EH (cell line): ENCODE measurements at regions not wholly inside any gene's neighbourhood (a gene's known extent, or its start where the extent isn't known, plus 50 kb on each side); places are given as distances from the start of the nearest gene placed in this dataset.

Source experiments
- DNase-seq: peaks from one replicate; pipeline ENCODE4 v3.0.0-alpha.2; 2015; ENCODE audit warnings: low read depth

- no peak for DNase-seq
Observed at GRCh38 chr3:73867524-73867923, 242.8 kb upstream of the PDZRN3 start.

DNA sequence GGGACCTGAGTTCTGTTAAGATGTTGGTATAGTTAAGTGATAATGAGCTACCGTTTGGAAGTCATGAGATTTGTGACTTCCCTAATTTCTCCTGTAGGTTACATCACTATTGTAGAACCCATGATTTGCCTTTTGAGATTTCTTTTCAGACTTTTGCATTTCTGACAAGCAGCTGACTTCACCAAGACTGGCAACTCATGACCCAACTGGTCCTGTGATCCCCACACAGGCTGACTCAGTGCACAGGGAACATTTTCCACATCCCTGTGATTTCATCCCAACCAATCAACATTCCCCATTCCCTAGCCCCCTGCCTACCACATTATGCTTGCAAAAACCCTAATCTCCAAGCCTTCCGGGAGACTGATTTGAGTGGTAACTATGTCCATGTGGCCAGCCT lies 242.1 kb upstream of the PDZRN3 start:
- DNase-seq, result no peak

DNA sequence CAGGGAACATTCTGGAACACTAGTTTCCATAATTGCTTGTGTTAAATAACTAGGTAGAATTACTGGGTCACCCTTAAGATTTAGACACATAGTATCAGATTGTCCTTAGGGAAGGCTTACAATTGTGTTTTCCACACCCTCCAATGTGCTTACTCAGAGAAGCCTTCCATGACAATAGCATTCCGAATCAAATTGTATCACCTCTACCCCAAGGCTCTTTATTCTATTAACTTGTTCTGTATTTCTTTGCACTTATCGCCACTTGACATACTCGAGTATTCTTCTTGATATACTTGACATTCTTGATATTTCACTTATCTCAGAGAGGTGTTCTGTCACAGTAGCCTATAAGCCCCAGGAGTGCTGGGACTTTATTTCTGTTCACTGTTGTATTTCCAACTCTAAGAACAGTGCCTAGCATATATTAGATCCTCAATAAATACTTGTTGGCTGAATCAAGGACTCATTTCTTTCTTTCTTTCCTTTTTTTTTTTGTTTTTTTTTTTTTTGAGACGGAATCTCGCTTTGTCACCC lies 238.9 kb upstream of the PDZRN3 start:
- no peak for DNase-seq

GRCh38 chr3:73855813-73856212 lies 231.1 kb upstream of the PDZRN3 start:
- no peak for DNase-seq

GRCh38 chr3:73848173-73848906 lies 223.6 kb upstream of the PDZRN3 start:
- DNase-seq, result peak; percentile 53

- DNase-seq, result no peak
Observed at GRCh38 chr3:73846951-73847350, 222.2 kb upstream of the PDZRN3 start.

GRCh38 chr3:73839032-73839431 lies 214.3 kb upstream of the PDZRN3 start:
- DNase-seq, result no peak

DNA sequence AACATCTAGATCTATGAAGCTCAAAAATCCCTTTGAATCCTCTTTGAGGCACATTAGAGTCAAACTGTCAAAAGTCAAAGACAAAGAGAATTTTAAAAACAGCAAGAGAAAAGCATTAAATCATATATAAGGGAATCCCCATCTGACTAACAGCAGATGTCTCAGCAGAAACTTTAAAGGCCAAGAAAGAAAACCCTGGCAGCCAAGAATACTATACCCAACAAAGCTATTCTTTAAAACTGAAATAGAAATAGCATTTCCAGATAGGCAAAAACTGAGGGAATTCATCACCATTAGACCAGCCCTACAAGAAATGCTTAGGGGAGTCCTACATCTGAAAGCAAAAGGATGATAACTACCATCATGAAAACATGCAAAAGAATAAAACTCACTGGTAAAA lies 211.2 kb upstream of the PDZRN3 start:
- DNase-seq, result no peak

DNA sequence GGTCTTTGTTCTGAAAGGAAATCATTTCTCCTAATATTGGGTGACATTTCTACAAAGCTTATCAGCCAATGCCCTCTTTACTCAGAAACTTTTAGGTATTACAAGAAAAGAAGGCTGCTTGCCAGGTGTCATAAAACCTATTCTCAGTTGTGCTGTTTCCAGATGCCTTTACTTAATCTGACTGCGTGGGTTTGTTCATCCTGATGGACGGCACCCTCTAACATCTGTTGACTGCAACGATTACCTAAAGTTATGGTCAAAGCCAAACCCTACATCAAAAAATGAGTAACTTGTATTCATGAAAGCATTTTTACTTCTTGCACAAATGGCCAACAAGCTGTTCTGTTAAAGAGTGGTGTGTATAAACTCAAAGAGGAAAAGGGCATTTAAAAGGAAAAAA lies 207.7 kb upstream of the PDZRN3 start:
- no peak for DNase-seq

DNA sequence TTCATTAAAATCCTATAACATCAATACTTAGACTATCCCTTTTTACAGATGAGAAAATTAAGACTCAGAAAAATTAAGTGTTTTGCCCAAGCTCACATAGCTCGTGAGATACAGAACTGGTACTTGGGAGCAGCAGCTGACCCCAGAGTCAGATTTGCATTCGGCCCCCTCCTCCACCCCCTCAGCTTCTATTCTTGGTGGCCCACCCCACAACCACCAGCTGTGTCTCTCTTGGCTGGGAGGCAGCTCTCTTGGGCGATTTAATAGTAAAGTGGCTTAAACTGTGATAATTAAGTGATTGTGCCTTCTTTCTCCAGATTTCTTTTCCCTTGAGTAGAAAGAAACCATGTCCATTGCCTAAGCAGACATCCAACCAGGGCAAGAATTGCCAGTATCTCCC lies 203.6 kb upstream of the PDZRN3 start:
- no peak for DNase-seq

DNA sequence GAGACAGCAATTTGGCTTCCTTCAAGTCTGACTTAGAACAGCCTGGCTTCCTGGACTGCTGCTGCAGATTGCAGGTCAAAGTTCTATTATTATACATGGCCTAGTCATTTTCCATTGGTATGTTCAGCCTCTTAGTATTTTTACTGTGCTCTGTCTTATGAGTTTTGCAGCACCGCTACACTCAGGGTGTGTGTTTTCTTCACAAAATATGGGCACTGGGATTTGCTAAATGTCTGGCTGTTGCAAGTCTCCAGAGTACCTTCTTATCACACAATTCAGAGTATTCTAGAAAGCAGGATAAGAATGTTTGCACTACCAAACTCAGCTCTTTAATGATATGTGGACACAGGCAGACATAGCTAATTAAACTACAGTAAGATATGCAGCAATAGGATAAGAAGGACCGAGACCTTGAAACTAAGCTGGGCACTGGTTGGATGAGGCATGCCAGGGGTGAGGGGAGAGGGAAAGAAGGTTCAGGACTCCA lies 203.0 kb upstream of the PDZRN3 start:
- DNase-seq, result no peak

DNA sequence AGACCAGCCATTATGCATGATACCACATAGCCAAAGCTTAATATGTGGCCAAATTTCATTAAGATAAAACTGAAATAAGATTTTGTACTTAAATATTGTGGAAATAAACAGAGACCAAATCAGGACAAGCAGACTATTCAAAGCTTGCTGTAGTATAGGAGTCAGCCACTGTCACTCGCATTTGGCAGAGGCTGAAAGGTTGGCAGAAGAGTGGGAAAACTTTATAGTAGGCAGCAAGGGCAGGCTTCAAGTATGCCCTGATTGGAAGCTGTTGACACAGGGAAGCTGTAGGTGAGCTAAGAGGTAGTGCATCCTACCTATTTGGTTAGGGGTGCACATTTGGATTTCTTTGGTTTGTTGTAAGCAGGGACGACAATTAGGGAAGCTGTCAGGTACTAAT lies 202.5 kb upstream of the PDZRN3 start:
- no peak for DNase-seq

DNA sequence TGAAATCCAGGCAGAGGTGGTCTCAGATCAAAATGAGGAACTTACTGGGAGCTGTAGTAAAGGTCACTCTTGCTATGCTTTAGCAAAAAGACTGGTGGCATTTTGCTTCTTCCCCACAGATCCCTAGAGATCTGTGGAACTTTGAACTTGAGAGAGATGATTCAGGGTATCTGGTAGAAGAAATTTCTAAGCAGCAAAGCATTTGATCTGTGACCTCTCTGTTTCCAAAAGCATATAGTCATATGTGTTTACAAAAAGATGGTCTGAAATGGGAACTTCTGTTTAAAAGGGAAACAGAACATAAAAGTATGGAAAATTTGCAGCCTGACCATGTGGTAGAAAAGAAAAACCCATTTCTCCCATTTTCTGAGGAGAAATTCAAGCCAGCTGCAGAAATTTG lies 196.2 kb upstream of the PDZRN3 start:
- peak; percentile 27 for DNase-seq

DNA sequence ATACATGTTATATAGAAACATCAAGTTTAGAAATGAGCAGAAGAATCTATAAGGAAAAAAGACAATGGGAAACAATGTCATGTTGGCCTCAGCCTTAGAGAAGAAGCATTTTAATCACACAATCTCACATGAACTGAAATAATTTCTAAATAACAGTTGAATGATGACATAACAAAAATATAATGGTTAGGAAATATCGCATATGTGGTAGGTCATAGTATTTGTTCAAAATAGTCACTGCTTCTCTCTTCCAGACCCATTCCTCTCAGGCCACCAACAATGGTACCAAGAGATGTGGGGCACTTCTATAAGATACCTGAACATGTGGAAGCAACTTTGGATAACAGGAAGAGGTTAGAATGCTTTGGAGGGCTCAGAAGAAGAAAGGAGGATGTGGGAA lies 195.7 kb upstream of the PDZRN3 start:
- no peak for DNase-seq

GRCh38 chr3:73815966-73816365 lies 191.2 kb upstream of the PDZRN3 start:
- no peak for DNase-seq

DNA sequence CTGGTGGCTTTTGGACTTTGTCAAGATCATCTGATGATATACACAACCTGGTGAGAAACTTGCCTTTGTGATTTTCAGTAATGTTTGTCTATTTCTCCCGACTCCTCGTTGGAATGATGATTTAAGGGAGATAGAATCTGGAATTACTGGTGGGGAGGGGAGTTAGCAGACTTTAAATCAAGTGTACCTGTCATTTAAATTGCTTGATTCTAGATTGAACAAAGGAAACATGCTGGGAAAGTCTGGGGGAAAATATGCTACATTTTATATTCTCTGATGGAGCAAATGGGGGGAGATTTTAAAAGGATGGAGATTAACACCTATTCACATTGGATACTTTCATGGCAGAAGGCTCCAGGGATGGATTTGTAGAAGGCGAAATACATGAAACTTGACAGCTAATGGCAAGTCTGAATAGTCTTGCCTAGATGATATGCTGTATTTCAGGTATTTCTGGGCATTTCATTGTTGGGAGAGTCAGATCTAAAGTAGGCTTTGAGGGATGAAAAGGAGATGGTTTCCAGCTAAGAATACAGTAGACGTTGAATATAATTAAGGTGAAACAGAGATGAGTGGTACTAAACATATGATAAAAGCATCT lies 189.1 kb upstream of the PDZRN3 start:
- DNase-seq, result no peak

DNA sequence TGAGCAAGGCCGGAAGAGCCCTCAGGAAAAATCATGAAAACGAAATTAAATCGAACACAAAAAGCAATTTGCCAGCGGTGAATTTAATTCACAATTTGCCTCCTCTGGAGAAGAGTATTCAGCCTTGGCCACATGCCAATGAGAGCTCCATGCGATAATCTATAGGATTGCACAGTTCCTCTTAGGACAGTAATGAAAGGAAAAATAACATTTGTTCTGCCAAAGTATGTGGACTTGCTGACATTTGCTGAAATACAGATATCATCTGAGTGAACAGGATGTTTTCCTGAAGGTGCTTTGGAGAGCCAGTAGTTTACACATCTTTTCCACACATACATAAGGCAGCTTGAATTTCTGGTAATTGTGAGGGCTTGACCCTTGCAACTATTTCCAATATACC lies 188.6 kb upstream of the PDZRN3 start:
- no peak for DNase-seq

GRCh38 chr3:73812054-73812453 lies 187.3 kb upstream of the PDZRN3 start:
- DNase-seq, result no peak

GRCh38 chr3:73808862-73809509 lies 184.2 kb upstream of the PDZRN3 start:
- no peak for DNase-seq

DNA sequence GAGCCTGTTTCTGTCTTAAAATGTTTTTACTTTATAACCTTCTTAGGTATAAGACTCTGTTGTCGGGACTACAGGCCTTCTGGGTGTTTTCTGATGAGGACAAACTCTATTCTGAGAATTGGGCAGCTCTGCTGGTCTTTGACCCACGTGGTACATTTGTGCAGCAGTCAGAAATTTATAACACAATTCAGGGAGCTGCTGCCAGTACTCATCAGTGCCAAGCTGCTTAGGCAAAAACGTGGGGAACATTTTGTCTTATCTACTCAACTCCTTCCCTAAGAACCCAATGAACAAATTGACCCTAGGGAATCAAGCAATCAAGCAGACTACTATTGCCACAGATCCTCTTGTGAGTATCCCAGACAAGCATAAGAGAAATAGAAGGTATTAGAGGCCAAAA lies 180.7 kb upstream of the PDZRN3 start:
- no peak for DNase-seq

- no peak for DNase-seq
Observed at GRCh38 chr3:73804204-73804603, 179.5 kb upstream of the PDZRN3 start.

DNA sequence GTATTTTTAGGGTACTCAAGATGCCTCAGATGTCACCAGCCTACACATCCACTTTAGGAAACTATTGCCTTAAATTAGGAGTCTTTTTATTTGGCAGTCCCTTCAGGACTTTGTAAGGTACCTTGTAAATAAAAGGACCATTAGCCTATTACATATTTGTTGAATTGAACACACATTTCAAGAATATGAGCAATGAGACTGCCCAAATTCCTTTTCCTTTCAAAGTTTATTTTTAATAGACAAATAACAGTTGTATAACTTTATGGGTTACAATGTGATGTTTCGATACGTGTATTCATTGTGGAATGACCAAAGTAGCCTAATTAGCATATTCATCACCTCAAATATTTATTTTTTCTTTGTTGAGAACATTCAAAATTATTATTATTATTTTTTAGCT lies 176.7 kb upstream of the PDZRN3 start:
- peak; percentile 52 for DNase-seq

GRCh38 chr3:73797311-73797710 lies 172.6 kb upstream of the PDZRN3 start:
- no peak for DNase-seq
